Spleen (tissue), 11 donors: ENCODE measurements at regions not wholly inside any gene's neighbourhood (a gene's known extent, or its start where the extent isn't known, plus 50 kb on each side); places are given as distances from the start of the nearest gene placed in this dataset.
A peak's percentile ranks its signal among the peaks of the same experiment; 100 is the strongest.

Experiments used
- DNase-seq: peaks from one replicate; pipeline ENCODE4 v3.0.0-alpha.2; 2020
- H3K27ac ChIP-seq, 8 donors: fragments of 200-600 bp; sonication (generic) in 7 of 8; 1 replicate in 4 of 8; 2 replicates in 4 of 8; pipeline versions ENCODE4 v1.5.0 to v1.8.0; 2016 to 2021; ENCODE audit warnings: inconsistent platforms in 4 of 8, mild to moderate bottlenecking in 4 of 8, moderate library complexity in 1 of 8
- H3K27me3 ChIP-seq, 7 donors: fragments of 200-600 bp; sonication (generic) in 6 of 7; replicated peaks in 1 of 7; 1 replicate in 4 of 7; 2 replicates in 3 of 7; pipeline versions ENCODE4 v1.5.0 to v1.8.0; 2016 to 2021; ENCODE audit warnings: inconsistent platforms in 3 of 7, mild to moderate bottlenecking in 1 of 7
- H3K36me3 ChIP-seq, 6 donors: fragments of 200-600 bp; sonication (generic) in 5 of 6; 1 replicate in 4 of 6; 2 replicates in 2 of 6; pipeline versions ENCODE4 v1.5.0 to v1.8.0; 2016 to 2021; ENCODE audit warnings: inconsistent platforms in 2 of 6
- H3K4me1 ChIP-seq, 6 donors: fragments of 200-600 bp; sonication (generic) in 5 of 6; 1 replicate in 3 of 6; 2 replicates in 3 of 6; pipeline versions ENCODE4 v1.5.0 to v1.8.0; 2016 to 2021; ENCODE audit warnings: inconsistent platforms in 3 of 6
- H3K4me3 ChIP-seq, 8 donors: fragments of 200-600 bp; sonication (generic) in 7 of 8; 1 replicate in 4 of 8; 2 replicates in 4 of 8; pipeline versions ENCODE4 v1.5.0 to v1.8.0; 2016 to 2021; ENCODE audit warnings: inconsistent platforms in 4 of 8, mild to moderate bottlenecking in 4 of 8, moderate library complexity in 2 of 8
- H3K9me3 ChIP-seq, 8 donors: fragments of 200-600 bp; sonication (generic) in 7 of 8; 1 replicate in 4 of 8; 2 replicates in 4 of 8; pipeline versions ENCODE4 v1.5.0 to v1.8.0; 2016 to 2021; ENCODE audit warnings: inconsistent platforms in 4 of 8
- POLR2A ChIP-seq, 3 donors: fragments of 450-650 bp; IDR thresholded peaks; one replicate each; pipeline ENCODE4 v1.5.1; 2017; ENCODE audit warnings: antibody characterized with exemption in 3 of 3, mild to moderate bottlenecking in 1 of 3
- POLR2AphosphoS5 ChIP-seq, 3 donors: sonication (generic); formaldehyde crosslinking; IDR thresholded peaks; one replicate each; pipeline ENCODE4 v1.5.1; 2017; ENCODE audit warnings: antibody characterized with exemption in 3 of 3
- WGBS, 5 donors: extraction: QIAGEN DNeasy Blood & Tissue Kit in 3 of 5; methylation state at CpG; one replicate each; pipeline versions ENCODE4 v1.1.5 to v1.1.7; 2013 to 2018; 5-methylcytosine and 5-hydroxymethylcytosine counted together
- intact Hi-C: fragments of 100-400 bp; cut with DNase I; formaldehyde crosslinking; loops from one replicate; pipeline ENCODE4 v1.15.0; 2023; ENCODE audit warnings: low total_unique reads
- TF ChIP-seq, protein P1 (sequence below), 11 experiments: fragments of 200-600 bp in 7 of 11; fragments of 450-650 bp in 4 of 11; sonication (generic) in 4 of 11; IDR thresholded peaks in 8 of 11; conservative IDR thresholded peaks in 3 of 11; 1 replicate in 7 of 11; 2 replicates in 4 of 11; pipeline versions ENCODE4 v1.4.0 to v1.8.0; 2016 to 2021; ENCODE audit warnings: antibody characterized with exemption in 11 of 11, inconsistent platforms in 4 of 11, mild to moderate bottlenecking in 1 of 11
- donor health status: healthy with polysubstance abuse.
- donor health status: DM: no; HTN: no; CAD: no; lungs with moderate emphysema.
- donor health status: DM: no; HTN: no; CAD: no.
- donor health status: Bipolar disorder and iron deficiency.
- donor health status: healthy.
- donor health status: DM: no; HTN: no; CAD: no.
- donor health status: DM: yes; HTN: yes; CAD: no.

DNA sequence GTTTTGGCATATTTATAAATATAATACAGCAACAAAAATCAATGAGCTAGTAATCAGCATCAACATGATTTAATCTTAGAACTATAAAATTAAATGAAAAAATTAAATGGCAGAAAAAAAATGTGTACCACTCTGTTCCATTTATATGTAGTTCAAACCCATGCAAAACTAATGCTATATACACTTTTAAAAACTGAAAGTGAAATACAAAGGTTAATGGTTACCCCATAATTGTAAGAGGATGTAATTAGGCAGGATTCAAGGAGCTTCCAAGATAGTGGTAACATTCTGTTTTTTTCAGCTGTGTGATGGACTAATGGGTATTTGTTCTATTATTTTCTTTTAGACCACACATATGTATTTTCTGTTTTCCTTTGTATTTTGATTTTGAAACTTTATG, 492.1 kb downstream of the UTRN start:
- H3K9me3 ChIP-seq, result no peaks in the 10 kb centered on the region
- H3K27ac ChIP-seq, result peak overlapping the region in 1 of 8 donors; percentile 12
- TF ChIP-seq POLR2A (IDR thresholded peaks at IDR 0.05) (no peak), POLR2AphosphoS5 (IDR thresholded peaks at IDR 0.05) (no peak)
- TF ChIP-seq, protein P1, sequence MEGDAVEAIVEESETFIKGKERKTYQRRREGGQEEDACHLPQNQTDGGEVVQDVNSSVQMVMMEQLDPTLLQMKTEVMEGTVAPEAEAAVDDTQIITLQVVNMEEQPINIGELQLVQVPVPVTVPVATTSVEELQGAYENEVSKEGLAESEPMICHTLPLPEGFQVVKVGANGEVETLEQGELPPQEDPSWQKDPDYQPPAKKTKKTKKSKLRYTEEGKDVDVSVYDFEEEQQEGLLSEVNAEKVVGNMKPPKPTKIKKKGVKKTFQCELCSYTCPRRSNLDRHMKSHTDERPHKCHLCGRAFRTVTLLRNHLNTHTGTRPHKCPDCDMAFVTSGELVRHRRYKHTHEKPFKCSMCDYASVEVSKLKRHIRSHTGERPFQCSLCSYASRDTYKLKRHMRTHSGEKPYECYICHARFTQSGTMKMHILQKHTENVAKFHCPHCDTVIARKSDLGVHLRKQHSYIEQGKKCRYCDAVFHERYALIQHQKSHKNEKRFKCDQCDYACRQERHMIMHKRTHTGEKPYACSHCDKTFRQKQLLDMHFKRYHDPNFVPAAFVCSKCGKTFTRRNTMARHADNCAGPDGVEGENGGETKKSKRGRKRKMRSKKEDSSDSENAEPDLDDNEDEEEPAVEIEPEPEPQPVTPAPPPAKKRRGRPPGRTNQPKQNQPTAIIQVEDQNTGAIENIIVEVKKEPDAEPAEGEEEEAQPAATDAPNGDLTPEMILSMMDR (IDR thresholded peaks at IDR 0.05 in 8 of 11, conservative IDR thresholded peaks at IDR 0.05 in 3 of 11), result no peak
- H3K27me3 ChIP-seq, result no peaks in the 10 kb centered on the region
- no peak overlapping the region for H3K4me3 ChIP-seq
- peaks cover 0 to 30% (median 11%) of the 10 kb centered on the region in 6 donors for H3K4me1 ChIP-seq
- peaks cover 0 to 93% (median 32%) of the 10 kb centered on the region in 6 donors for H3K36me3 ChIP-seq
- intact Hi-C loops, result no loop called here
- DNase-seq, result no peak

DNA sequence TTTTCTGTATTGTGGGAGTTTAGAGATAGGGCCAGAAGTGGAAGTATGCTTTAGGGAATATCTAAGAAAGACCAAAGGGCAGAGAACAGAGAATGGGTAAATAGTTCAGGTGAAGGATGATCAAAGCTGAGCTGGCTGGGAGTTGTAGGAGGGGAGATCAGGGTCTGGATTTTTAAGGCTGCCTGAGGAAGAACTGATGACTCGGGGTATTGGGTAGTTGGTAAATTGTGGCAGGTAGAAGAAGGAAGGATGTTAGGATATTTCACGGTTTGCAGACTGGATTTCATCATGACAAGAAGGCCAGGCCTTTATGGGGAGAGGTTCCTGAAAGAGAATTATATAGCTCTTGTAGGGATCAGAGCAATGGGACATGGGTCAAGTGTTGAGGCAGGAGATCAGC, 492.9 kb downstream of the UTRN start:
- TF ChIP-seq POLR2A (IDR thresholded peaks at IDR 0.05), result no peak
- TF ChIP-seq, protein P1 (IDR thresholded peaks at IDR 0.05 in 8 of 11, conservative IDR thresholded peaks at IDR 0.05 in 3 of 11), result no peak
- TF ChIP-seq POLR2AphosphoS5 (IDR thresholded peaks at IDR 0.05), result no peak
- peak overlapping the region in 1 of 8 donors; percentile 12 for H3K27ac ChIP-seq
- peaks cover 0 to 30% (median 10%) of the 10 kb centered on the region in 6 donors for H3K4me1 ChIP-seq
- no peak overlapping the region for H3K4me3 ChIP-seq
- WGBS, 5 donors, result 53 to 94% (median 73%) methylated on average over 2 of the region's 2 CpGs
- no peak for DNase-seq
- H3K27me3 ChIP-seq, result no peaks in the 10 kb centered on the region
- no peaks in the 10 kb centered on the region for H3K9me3 ChIP-seq
- intact Hi-C loops, result no loop called here
- H3K36me3 ChIP-seq, result peaks cover 0 to 93% (median 31%) of the 10 kb centered on the region in 6 donors

DNA sequence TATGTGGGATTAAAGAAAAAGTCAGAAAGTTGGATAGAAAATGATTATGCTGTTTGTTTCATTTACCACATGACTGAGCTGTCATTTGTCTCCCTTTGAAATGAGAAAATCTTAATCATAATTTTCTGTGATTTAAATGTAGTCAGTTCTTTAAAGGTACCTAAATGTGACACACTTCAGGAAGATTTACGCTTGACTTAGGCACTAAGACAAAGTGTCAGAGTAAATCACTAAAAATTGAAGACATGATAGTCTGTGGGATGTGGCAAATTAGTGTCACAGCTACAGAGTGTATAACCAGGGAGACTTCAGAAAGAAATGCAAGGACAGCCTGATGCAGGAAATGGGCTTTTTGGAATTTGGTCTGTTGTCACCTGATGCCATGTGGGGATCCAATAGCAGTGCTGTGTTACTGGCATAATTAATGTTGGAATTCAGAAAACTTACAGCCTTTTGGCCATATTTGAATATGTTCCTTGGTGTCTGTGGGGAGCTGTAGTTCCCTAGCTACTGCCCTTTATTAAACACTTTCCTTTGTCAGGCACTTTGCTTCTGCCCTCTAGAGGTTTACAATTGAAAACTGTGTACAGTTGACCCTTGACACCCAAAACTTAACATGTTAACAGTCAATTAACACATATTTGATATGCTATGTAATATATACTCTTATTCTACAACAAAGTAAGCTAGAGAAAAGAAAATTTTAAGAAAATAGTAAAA, 493.8 kb downstream of the UTRN start:
- TF ChIP-seq POLR2A (IDR thresholded peaks at IDR 0.05), result no peak
- TF ChIP-seq, protein P1 (IDR thresholded peaks at IDR 0.05 in 8 of 11, conservative IDR thresholded peaks at IDR 0.05 in 3 of 11), result no peak
- no peak for TF ChIP-seq POLR2AphosphoS5 (IDR thresholded peaks at IDR 0.05)
- Histone ChIP-seq H3K27ac (no peak overlapping the region), H3K27me3 (no peaks in the 10 kb centered on the region), H3K4me3 (no peak overlapping the region), H3K36me3 (peaks cover 0 to 93% (median 26%) of the 10 kb centered on the region in 6 donors), H3K4me1 (peaks cover 0 to 30% (median 9%) of the 10 kb centered on the region in 6 donors), H3K9me3 (no peaks in the 10 kb centered on the region)
- DNase-seq, result no peak
- 90 to 98% (median 95%) methylated on average over 1 of the region's 1 CpG for WGBS, 5 donors
- intact Hi-C loops, result no loop called here

DNA sequence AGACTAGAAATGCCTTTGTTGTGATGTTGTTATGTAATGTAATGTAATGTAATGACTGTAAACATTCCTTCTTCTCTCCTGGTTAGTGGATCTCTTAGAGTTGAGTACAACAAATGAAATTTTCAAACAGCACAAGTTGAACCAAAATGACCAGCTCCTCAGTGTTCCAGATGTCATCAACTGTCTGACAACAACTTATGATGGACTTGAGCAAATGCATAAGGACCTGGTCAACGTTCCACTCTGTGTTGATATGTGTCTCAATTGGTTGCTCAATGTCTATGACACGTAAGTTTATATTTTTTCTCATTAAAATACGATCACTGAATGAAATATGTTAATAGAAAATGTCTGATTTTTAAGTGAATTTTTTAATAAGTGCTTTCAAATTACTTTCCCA, 496.7 kb downstream of the UTRN start:
- Histone ChIP-seq H3K27me3 (no peaks in the 10 kb centered on the region), H3K4me3 (no peak overlapping the region), H3K36me3 (peaks cover 0 to 93% (median 11%) of the 10 kb centered on the region in 6 donors), H3K9me3 (no peaks in the 10 kb centered on the region), H3K27ac (no peak overlapping the region), H3K4me1 (peaks cover 0 to 17% (median 2%) of the 10 kb centered on the region in 6 donors)
- TF ChIP-seq POLR2A (IDR thresholded peaks at IDR 0.05) (no peak), POLR2AphosphoS5 (IDR thresholded peaks at IDR 0.05) (no peak)
- TF ChIP-seq, protein P1 (IDR thresholded peaks at IDR 0.05 in 8 of 11, conservative IDR thresholded peaks at IDR 0.05 in 3 of 11), result no peak
- WGBS, 5 donors, result 75 to 94% (median 88%) methylated on average over 3 of the region's 3 CpGs
- no peak for DNase-seq
- intact Hi-C loops, result no loop called here
